Urothelium cell line (cell line): ENCODE measurements at regions not wholly inside any gene's neighbourhood (a gene's known extent, or its start where the extent isn't known, plus 50 kb on each side); places are given as distances from the start of the nearest gene placed in this dataset.
A peak's percentile ranks its signal among the peaks of the same experiment; 100 is the strongest.

Experiments used
- DNase-seq: peaks from one replicate; pipeline ENCODE4 v3.0.0; 2011; ENCODE audit warnings: low spot score, mixed read lengths
- FAIRE-seq: peaks from 2 replicates; lab custom pipeline; 2011; peaks lifted over from hg19 to GRCh38; lab: Jason Lieb, UNC

DNA sequence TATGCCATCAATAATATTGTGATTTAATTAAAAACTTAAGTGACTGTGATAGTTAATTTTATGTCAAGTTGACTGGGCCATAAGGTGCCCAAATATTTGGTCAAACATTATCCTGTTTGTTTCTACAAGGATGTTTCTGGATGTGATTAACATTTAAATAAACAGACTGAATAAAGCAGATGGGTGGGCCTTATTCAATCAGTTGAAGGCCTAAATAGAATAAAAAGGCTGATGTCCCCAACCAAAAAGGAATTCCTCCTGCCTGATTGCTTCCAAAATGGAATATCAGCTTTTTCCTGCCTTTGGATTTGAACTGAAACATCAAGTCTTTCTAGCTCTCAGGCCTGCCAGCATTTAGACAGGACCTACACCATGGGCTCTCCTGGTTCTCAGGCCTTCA lies 961.7 kb downstream of the NTRK3 start:
- DNase-seq, result no peak
- no peak for FAIRE-seq

DNA sequence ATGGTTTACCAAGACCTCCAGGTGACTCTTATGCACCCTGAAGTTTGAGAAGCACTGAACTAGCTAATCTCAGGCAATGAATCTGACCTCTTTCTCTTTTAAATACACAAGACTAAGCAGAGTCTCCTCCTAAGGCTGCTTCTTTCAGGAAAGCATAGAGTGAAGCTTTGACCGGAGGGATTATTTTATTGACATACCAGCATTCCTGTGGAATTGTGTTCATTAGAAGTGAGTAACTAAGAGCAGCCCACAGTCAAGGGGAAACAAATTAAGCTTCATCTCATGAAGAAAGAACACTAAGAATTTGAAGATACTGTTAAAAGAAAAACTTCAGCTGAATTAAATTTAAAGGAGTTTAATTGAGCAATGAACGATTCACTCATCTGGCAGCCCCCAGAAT lies 963.5 kb downstream of the NTRK3 start:
- FAIRE-seq, result no peak
- DNase-seq, result no peak

DNA sequence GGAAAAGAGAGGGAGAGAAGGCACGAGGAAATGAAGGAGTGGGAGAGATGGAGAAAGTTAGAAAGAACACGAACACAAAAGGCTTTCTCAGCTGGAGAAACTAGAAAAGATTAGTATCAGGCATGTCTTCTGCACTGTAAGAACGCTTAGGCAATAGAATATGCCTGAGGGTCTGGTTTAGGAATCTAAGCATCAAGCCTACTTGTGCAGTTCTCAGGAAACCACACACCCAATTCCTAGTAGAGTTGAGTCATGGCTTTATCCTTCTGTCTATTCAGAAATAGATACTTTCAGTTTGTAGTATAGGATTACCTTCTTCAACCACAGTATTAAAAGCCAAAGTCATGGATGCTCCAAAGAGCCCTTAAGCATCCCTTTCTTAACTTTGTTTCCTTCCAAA lies 969.4 kb downstream of the NTRK3 start:
- peak; percentile 23 for DNase-seq
- no peak for FAIRE-seq

GRCh38 chr15:87269566-87269965 lies 987.0 kb downstream of the NTRK3 start:
- FAIRE-seq, result no peak
- DNase-seq, result peak; percentile 38

DNA sequence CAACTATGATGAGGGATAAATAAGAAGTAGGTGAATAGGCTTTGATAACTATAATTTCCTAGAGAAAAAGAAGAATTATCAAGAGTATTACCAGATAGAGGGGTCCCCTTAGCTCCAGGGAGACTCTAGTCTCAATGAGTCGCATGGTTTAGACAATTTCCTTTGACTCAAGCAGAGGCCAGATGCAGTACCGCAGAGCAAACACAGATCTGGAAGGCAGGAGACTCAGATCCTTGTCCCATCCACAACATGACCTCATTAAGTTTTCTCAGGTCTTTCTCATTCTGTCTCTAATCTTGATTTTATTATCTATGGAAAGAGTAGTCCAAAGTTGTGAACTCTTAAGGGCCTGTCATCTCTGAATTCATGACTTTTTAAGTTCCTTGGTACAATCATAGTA lies 987.9 kb downstream of the NTRK3 start:
- peak; percentile 35 for DNase-seq
- FAIRE-seq, result no peak

- DNase-seq, result peak; percentile 70
- FAIRE-seq, result no peak
Measured at GRCh38 chr15:87267798-87268197, 988.7 kb downstream of the NTRK3 start.

GRCh38 chr15:87263871-87264270 lies 992.7 kb downstream of the NTRK3 start:
- no peak for FAIRE-seq
- DNase-seq, result no peak

DNA sequence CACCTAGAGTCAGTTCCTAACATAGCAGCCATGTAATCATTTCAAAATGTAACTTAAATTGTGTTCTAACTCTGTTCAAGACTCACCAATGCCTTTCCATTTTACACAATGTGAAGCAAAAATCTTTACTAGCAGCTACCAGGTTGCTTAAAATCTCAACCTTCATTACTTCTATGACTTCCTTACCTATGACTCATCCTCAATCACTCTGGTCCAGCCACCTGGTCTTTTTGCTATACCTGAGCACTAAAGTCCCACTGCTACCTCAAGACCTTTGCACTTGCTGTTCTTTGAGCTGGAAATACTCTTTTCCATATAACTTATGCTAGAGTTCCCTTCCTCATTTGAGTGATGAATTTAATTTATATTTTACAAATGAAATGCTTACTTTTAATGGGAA lies 993.2 kb downstream of the NTRK3 start:
- no peak for DNase-seq
- no peak for FAIRE-seq

DNA sequence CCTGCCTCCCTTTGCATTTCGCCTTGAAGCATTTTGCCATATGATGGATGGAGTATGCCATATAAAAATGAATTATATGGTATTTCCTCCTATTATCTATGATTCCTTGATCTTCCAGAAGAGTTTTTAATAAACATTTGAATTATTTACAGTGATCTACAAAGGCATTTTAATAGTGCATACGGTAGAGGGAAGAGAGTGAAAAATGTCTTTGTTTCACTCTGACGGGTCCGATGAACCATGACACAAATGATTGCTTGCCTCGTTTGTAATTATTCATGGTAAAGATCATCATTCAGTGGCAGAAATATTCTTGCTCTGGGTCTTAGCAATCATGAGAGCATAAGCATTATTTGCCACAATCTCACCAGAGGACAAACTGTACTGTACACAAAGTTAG lies 1010.9 kb downstream of the NTRK3 start:
- no peak for FAIRE-seq
- DNase-seq, result no peak

DNA sequence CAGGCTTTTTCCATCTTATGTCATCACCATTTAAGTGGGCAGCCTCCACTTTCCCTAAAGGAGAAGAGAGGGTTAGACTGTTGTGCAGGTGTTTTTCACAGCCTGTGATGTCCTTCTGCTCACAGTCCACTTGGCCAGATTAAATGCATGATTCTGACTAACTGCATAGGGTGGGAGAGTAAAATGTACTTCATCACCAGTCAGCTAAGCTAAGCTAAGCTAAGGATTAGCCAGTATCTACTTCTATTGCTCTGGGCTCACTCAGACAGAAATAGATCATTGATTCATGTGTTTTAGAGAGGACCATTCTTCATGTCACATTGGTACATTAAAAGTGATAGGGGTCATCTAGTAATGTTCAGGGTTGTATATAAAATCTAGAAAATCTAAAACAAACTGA lies 1013.1 kb downstream of the NTRK3 start:
- DNase-seq, result no peak
- FAIRE-seq, result no peak

GRCh38 chr15:87239582-87240230 lies 1016.8 kb downstream of the NTRK3 start:
- FAIRE-seq (no peak), DNase-seq (no peak)

DNA sequence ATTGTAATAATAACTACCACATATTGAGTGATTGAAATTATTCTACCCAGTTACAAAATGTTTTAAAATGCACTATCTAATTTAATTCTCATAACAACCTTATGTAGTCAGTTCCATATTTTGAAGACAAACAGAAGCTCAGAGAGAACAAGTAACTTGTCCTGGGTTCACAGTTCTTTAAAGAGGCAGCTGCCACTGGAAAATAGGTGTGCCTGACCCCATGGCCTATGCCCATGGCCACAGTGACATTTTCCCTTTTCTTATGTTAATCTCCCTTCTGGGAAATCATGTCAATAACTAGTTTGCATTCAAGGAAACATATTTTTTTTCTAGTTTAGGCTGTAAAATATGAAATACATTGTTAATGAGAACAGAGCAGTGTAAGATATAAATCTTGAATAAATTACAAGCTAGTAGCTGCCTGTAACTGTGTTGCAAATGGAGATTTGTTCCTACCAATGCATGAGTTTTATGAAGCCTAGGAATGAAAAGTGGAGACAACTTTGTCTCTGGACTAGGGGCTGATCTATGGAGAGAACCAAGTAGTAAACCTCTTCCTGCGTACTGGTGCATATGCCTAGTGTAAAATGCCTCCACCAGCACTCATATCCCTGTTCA lies 1018.0 kb downstream of the NTRK3 start:
- DNase-seq (no peak), FAIRE-seq (no peak)

GRCh38 chr15:87228460-87228859 lies 1028.1 kb downstream of the NTRK3 start:
- FAIRE-seq (no peak), DNase-seq (no peak)

DNA sequence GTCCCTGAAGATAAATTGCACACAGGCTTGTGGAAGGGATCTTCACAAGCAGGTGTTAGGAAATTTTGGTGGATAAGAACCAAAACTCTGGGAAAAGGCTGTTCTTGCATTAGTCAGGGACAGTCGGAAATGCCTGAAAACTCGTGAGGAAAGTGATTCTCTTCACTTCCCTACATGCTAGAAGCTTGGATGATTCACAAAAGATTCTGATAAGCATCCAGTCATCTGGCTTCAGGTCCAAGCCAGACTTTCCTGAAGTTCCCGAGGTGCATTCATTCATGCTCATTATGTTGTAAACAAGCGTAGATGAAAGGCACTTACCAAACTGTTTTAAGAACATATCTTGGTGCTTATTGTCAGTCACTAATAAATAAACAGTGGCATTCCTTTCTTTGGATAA lies 1028.7 kb downstream of the NTRK3 start:
- no peak for FAIRE-seq
- no peak for DNase-seq

- DNase-seq (no peak), FAIRE-seq (no peak)
Measured at GRCh38 chr15:87225436-87225835, 1031.1 kb downstream of the NTRK3 start.

DNA sequence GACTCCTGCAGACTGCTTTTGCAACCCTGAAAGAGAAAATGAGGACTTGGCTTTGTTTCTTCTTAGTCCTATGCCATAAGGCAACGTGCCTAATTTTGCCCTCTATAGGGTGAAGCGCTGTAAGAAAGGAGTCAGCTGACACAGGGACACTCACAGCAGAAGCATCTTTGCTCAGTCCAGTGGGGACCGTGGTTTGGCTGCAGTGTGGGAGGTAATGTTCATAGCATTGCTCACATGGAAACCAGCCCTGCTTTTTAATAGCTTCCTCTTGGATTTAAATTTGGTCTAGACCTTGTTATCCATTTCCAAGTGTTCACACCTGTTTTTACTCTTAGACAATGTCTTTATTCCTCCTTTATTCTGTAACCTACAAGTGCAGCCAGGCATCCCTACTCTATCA lies 1032.1 kb downstream of the NTRK3 start:
- DNase-seq (no peak), FAIRE-seq (no peak)

DNA sequence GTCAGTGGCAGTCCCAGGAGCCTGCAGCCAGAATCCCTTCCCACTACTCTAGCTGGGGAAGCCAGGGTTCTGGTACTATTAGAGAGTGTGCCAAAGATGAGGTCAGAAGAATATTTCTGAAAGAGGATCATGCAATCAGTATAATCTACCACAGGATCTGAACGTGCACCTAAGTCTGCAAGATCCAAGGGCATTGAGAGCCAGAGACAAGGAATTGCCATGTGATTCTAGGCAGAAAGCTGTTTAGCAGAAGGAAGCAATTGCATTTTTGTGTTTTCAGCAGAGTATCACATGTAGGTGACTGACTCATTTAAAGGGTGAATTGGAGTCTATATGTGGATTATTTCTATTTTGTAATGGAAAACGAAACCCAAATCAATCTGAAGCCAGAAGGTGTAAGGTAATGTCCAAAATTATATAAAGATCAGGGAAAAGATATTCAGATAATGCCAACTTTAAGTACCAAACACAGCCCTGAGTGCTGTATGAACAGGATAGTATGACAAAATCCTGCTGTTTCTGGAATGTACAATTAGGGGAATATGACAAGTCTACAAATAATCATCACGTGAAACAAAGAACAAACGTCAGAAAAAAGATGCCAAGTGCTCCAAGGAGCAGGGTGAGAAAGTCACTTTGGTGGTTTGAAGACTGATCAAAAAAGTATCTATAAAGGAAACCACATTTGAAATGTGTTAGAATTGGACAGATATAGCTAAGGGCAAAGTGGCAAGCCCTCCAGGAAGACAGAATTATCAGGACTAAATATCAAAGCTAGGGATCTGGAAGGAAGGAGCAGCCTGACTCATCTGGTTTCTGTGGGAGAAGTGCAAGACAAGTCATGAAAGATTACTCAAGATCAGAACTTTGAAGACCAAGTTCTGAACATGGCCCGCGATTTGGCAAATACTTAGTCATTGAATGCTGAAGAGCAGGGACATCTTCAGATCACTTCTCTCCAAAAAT lies 1036.6 kb downstream of the NTRK3 start:
- FAIRE-seq, result no peak

DNA sequence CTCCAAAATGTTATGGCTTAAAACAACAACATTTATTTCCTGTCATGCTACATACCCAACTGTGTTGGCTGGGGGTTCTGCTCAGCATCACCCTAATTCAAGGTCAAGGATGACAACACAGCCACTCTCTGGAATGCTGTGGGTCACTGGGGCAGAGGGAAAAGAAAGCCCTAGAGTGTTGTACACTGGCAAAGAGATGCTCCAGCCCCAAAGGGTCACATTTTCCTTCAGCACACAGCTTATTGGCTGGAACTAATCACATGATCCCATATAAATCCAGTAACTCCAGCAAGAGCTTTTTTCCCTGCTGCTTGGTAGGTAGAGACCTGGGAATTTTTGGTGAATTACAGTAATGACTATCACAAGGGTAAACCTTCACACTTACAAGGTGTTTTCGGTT lies 1041.4 kb downstream of the NTRK3 start:
- peak; percentile 65 for FAIRE-seq
- DNase-seq, result no peak

More for the DNA sequence above, 1036.6 kb downstream of the NTRK3 start:
- no peak for DNase-seq

DNA sequence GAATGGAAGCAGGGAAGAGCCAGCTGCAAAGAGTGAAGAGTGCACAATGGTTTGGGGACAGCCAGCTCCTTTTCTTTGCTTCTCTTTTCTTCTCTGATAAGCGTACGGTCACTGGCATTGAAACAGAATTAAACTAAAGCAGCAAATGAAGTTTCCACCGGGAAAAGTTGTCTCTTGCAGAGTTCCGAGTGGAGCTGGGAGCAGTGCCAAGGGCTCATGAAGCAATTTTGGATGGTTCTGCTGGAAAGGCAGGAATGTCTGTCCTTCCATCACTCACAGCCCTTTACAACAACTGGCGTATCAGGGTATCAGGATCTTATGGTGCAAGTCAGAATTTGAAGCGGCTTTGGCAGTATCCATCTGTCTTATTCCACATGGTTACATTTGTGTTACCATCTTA lies 1042.9 kb downstream of the NTRK3 start:
- DNase-seq, result no peak
- no peak for FAIRE-seq

- DNase-seq, result no peak
Measured at GRCh38 chr15:87212041-87212440, 1044.5 kb downstream of the NTRK3 start.

GRCh38 chr15:87211547-87211946 lies 1045.0 kb downstream of the NTRK3 start:
- no peak for FAIRE-seq
- no peak for DNase-seq

More at GRCh38 chr15:87212041-87212440, 1044.5 kb downstream of the NTRK3 start:
- no peak for FAIRE-seq
